Activated naive CD4-positive, alpha-beta T cell treated with anti-CD3 and anti-CD28 coated beads, Interleukin-2, amount 10 ng/mL, durations not matched to agents 7 days and 5 days (primary cell): ENCODE measurements at regions not wholly inside any gene's neighbourhood (a gene's known extent, or its start where the extent isn't known, plus 50 kb on each side); places are given as distances from the start of the nearest gene placed in this dataset.

ENCODE experiments used
- CTCF ChIA-PET: fragments of 350-600 bp; sonication (Branson Sonifier 250); formaldehyde crosslinking; loops from one replicate; lab custom pipeline; 2021; ENCODE audit warnings: antibody characterized with exemption; lab: Charles Lee
- DNase-seq: peaks from one replicate; pipeline ENCODE4 v3.0.0-alpha.2; 2020
- H3K27ac Mint-ChIP-seq: one replicate; pipeline ENCODE4 v1.8.0; 2021; ENCODE audit warnings: mild to moderate bottlenecking, moderate library complexity, mixed read lengths
- H3K27me3 Mint-ChIP-seq: one replicate; pipeline ENCODE4 v1.8.0; 2021; ENCODE audit warnings: mild to moderate bottlenecking, mixed read lengths
- H3K36me3 Mint-ChIP-seq: one replicate; pipeline ENCODE4 v1.8.0; 2021; ENCODE audit warnings: mixed read lengths
- H3K4me1 Mint-ChIP-seq: one replicate; pipeline ENCODE4 v1.8.0; 2021; ENCODE audit warnings: mixed read lengths
- H3K4me3 Mint-ChIP-seq: one replicate; pipeline ENCODE4 v1.8.0; 2021; ENCODE audit warnings: mild to moderate bottlenecking, moderate library complexity, mixed read lengths
- H3K9me3 Mint-ChIP-seq: one replicate; pipeline ENCODE4 v1.8.0; 2021; ENCODE audit warnings: mixed read lengths

DNA sequence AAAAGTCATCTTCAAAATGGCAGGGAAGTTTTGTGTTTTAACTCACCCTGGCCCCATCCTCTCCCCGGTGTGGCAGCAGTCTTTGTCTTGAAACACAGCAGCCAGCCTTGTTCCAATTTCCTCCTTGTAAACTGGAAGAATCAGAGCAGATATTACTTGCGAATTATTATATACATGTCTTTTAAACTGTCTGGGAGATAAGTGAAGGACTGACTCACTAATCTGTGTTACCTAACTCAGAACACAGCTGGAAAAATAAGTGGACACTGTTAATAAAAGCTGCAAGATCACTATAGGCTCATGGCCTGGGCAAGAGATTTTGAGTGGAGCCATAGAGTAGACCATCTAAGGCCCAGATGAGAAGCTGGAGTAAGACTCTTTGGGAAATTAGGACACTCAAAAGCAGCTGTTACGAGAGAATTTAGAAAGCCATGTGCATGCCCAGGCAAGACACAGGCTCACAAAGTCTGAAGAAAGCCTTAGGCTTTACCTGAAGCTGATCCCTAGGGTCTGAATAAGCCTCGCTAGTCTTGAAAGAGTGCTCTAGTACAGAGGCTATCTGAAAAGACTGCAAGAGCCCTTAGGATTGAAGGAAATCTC is 233.0 kb upstream of the RAB4A start:
- no peak for DNase-seq
- Mint-ChIP-seq H3K4me1 (peaks cover 49% of the 10 kb centered on the region), H3K27ac (no peak overlapping the region), H3K27me3 (peaks cover 26% of the 10 kb centered on the region), H3K9me3 (no peaks in the 10 kb centered on the region), H3K36me3 (no peaks in the 10 kb centered on the region), H3K4me3 (no peak overlapping the region)
- CTCF ChIA-PET, result no interaction called here

DNA sequence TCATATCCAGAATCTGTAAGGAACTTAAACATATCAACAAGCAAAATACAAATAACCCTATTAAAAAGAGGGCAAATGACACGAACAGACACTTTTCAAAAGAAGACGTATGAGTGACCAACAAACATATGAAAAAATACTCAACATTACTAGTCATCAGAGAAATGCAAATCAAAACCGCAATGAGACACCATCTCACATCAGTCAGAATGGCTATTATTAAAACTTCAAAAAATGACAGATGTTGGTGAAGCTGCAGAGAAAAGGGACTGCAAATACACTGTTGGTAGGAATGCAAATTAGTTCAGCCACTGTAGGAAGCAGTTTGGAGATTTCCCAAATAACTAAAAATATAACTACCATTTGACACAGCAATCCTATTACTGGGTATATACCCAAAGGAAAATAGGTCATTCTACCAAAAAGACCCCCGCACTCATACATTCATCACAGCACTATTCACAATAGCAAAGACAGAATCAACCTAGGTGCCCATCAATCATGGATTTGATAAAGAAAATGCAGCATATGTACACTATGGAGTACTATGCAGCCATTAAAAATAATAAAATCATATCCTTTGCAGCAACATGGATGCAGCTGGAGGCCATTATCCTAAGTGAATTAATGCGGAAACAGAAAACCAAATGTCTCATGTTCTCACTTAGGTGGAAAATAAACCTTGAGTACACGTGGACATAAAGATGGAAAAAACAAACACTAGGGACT is 230.1 kb upstream of the RAB4A start:
- Mint-ChIP-seq H3K27ac (no peak overlapping the region), H3K36me3 (no peaks in the 10 kb centered on the region), H3K27me3 (peaks cover 31% of the 10 kb centered on the region), H3K9me3 (no peaks in the 10 kb centered on the region), H3K4me3 (no peak overlapping the region), H3K4me1 (peaks cover 25% of the 10 kb centered on the region)
- CTCF ChIA-PET, result no interaction called here
- DNase-seq, result no peak

DNA sequence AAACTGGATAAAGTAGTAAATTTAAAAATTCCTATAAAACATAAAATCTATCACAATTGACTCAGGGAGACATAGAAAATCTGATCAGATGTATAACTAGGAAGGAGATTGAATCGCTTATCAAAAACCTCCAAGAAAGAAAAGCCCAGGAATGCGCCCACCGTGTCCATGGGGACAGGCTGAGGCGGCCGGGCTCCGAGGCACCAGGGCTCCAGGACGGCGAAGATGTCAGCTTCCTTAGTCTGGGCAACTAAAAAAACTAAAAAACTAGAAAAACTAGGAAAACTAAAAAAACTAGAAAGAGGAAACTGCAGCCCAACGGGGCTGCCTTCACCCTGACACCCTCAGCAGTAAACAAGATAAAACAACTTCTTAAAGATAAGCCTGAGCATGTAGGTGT is 229.0 kb upstream of the RAB4A start:
- no peak for DNase-seq
- no peak overlapping the region for H3K27ac Mint-ChIP-seq
- H3K36me3 Mint-ChIP-seq, result no peaks in the 10 kb centered on the region
- no peak overlapping the region for H3K4me3 Mint-ChIP-seq
- peaks cover 13% of the 10 kb centered on the region for H3K4me1 Mint-ChIP-seq
- CTCF ChIA-PET, result no interaction called here
- no peaks in the 10 kb centered on the region for H3K9me3 Mint-ChIP-seq
- peaks cover 39% of the 10 kb centered on the region for H3K27me3 Mint-ChIP-seq

DNA sequence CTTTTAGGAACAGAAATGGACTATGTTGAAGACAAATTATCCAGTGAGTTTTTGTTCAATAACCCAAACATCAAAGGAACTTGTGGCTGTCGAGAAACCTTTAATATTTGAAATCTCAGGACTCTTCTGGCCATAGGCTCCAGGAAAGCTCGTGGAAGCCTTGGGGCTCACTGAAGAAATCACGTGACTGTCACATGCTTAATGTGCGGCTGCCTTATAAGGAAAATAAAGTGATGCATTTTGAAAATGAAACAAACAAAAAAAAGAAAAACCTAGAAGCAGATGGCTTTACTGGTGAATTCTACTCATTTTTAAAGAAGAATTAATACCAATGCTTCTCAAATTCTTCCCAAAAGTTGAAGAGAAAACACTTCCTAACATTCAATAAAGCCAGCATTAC is 228.4 kb upstream of the RAB4A start:
- Mint-ChIP-seq H3K27me3 (peaks cover 39% of the 10 kb centered on the region), H3K9me3 (no peaks in the 10 kb centered on the region), H3K27ac (no peak overlapping the region), H3K36me3 (no peaks in the 10 kb centered on the region), H3K4me3 (no peak overlapping the region), H3K4me1 (peaks cover 9% of the 10 kb centered on the region)
- no peak for DNase-seq
- CTCF ChIA-PET, result no interaction called here

DNA sequence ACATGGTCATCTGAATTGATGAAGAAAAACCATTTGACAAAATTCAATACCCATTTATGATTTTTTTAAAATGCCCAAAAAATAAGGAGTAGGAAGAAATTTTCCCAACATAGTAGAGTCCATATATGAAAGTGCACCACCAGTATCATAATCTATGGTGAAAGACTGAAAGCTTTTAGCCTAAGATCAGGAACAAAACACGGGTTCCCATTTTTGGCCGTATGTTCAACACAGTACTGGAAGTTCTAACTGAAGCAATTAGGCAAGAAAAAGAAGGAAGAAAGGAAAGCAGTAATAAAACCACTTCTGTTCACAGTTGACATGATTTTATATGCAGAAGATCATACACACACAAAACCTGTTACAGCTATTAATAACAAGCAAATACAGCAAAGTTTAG is 227.8 kb upstream of the RAB4A start:
- no peak for DNase-seq
- Mint-ChIP-seq H3K36me3 (no peaks in the 10 kb centered on the region), H3K9me3 (no peaks in the 10 kb centered on the region), H3K4me1 (peaks cover 9% of the 10 kb centered on the region), H3K4me3 (no peak overlapping the region), H3K27me3 (peaks cover 42% of the 10 kb centered on the region), H3K27ac (no peak overlapping the region)
- CTCF ChIA-PET, result no interaction called here

DNA sequence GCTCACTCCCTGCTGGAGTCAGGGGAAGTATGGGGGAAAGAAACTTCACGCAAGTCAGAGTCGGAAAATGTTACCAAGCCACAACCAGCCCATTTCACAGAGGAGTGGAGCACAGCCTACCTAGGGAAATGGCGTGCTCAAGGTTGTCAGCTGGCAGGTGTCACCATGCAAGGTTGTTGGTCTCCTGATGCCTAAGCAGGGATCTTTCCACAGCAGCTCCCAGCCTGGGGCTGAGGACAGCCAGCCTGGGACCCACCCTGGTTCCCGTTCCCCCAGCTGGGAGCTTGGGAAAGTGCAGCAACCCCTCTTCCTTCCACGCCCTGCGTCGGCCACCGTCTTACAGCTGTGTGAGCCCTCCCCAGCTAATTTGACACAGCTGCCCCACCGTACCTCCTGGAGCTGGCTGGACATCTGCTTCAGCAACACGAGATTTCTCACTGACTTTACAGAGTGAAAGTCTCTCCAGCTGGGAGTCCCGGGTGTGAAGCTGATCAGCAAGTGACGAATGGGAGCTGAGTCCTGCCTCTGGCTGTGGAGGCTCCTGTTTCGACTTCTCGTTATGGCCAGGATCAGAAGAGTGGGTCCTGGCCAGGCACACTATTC is 224.6 kb upstream of the RAB4A start:
- no peak overlapping the region for H3K27ac Mint-ChIP-seq
- CTCF ChIA-PET, result no interaction called here
- no peak for DNase-seq
- H3K4me3 Mint-ChIP-seq, result no peak overlapping the region
- peaks cover 40% of the 10 kb centered on the region for H3K27me3 Mint-ChIP-seq
- H3K36me3 Mint-ChIP-seq, result peaks cover 5% of the 10 kb centered on the region
- peaks cover 21% of the 10 kb centered on the region for H3K4me1 Mint-ChIP-seq
- peaks cover 7% of the 10 kb centered on the region for H3K9me3 Mint-ChIP-seq

GRCh38 chr1:229047161-229047839 is 223.6 kb upstream of the RAB4A start:
- Mint-ChIP-seq H3K27ac (no peak overlapping the region), H3K36me3 (peaks cover 9% of the 10 kb centered on the region), H3K4me1 (peaks cover 27% of the 10 kb centered on the region), H3K9me3 (peaks cover 15% of the 10 kb centered on the region), H3K4me3 (no peak overlapping the region), H3K27me3 (peaks cover 36% of the 10 kb centered on the region)
- DNase-seq, result no peak
- CTCF ChIA-PET, result no interaction called here

DNA sequence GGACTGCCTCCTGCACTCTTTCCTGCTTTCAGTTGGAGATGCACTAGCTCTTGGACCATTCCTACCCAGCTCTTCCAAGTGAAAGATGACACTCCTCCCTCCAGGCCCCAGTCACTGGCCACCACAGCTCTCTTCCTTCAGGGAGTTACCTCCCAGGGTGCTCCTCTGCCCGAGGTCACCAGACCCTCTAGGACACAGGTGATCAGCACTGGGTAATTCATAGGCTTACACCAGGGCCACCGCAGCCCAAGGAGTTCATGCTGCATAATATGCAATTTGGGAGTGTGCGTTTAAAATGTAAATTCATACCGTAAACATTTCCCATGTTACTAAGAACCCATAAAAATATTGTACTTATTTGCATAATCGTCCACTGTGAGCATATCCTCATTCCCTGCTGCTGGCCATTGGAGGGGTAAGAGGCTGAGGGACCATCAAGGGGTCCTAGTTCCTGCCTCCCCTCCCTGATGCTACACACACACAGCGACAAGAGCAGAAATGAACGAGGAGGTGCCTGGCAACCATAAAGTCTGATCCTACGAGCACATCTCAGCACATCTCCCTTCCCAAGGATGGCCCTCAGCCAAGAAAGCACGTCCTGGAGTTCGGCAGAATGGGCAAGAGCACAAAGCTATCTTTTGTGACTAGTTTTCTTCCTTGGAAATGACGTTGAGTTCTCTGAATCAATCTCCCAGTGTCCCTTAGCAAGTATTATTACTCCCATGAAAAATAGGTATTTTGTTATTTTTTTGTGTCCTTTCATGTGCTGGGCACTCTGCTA is 222.9 kb upstream of the RAB4A start:
- H3K4me3 Mint-ChIP-seq, result no peak overlapping the region
- DNase-seq, result no peak
- CTCF ChIA-PET, result no interaction called here
- peaks cover 9% of the 10 kb centered on the region for H3K36me3 Mint-ChIP-seq
- H3K27ac Mint-ChIP-seq, result no peak overlapping the region
- peaks cover 15% of the 10 kb centered on the region for H3K9me3 Mint-ChIP-seq
- H3K27me3 Mint-ChIP-seq, result peaks cover 38% of the 10 kb centered on the region
- H3K4me1 Mint-ChIP-seq, result peaks cover 27% of the 10 kb centered on the region

DNA sequence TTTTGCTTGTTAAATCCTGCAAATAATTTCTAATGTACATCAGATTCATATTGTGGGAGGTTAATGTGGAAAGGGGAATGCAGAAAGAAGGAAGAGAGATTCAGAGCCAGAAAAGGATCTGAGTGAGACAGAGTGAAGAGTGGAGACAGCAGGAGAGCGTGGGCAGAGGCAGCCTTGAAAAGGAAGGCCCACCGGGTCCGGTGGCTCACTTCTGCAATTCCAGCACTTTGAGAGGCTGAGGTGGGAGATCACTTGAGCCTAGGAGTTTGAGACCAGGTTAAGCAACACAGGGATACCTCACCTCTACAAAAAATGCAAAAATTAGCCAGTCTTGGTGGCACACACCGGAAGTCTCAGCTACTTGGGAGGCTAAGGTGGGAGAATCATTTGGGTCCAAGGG is 222.0 kb upstream of the RAB4A start:
- Mint-ChIP-seq H3K27ac (no peak overlapping the region), H3K9me3 (peaks cover 15% of the 10 kb centered on the region), H3K27me3 (peaks cover 43% of the 10 kb centered on the region)

DNA sequence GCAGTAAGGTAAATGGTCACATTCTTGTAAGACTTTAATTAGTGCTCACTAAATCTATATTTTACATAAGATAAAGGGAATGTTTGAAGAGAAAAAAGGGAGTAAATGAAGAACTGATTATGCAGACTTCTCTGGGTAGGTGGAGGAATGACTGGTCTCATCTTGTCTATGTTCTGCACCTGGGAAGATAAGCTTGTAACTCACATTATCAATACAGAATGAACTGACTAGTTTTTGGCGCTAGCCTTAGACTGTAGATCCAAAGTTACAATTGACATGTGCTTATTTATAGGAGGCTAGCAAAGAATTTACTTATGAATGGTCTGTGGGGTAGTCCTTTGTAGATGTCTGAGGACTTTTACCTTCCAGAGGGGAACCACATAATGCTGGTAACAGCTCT is 214.9 kb upstream of the RAB4A start:
- no peak for DNase-seq
- peaks cover 10% of the 10 kb centered on the region for H3K36me3 Mint-ChIP-seq
- CTCF ChIA-PET, result no interaction called here
- no peak overlapping the region for H3K4me3 Mint-ChIP-seq
- no peak overlapping the region for H3K27ac Mint-ChIP-seq
- H3K27me3 Mint-ChIP-seq, result peaks cover 27% of the 10 kb centered on the region
- peaks cover 10% of the 10 kb centered on the region for H3K9me3 Mint-ChIP-seq
- peaks cover 46% of the 10 kb centered on the region for H3K4me1 Mint-ChIP-seq

More for the DNA sequence above, 222.0 kb upstream of the RAB4A start:
- peaks cover 24% of the 10 kb centered on the region for H3K4me1 Mint-ChIP-seq
- H3K36me3 Mint-ChIP-seq, result peaks cover 9% of the 10 kb centered on the region
- H3K4me3 Mint-ChIP-seq, result no peak overlapping the region
- no peak for DNase-seq
- CTCF ChIA-PET, result interaction anchor here (0.6 to 0.7 kb wide), 2 partner anchors 20 to 187 kb away, joined by 3 to 4 read pairs; no protein-coding TSS in a partner anchor

DNA sequence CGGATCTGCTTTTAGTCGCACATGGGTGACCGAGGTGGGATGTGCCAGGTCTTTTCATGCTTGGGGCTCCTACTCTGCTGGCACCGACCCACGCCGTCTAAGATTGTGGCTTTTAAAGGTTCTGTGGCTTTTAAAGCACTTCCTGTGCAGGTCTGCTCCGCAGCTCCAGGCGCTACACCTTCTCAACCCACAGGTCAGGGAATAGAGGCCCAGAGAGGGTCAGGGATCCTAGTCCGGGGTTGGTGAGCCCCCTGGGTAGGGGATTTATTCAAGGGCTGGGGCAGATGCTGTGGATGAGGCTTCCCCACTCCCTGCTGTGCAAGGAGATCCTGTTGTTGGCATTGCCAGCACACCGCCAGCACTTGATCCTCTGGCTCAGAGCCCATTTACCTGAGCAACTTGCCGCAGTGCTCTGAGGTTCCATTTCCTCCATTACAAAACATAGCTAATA is 212.8 kb upstream of the RAB4A start:
- Mint-ChIP-seq H3K27me3 (peaks cover 36% of the 10 kb centered on the region), H3K9me3 (no peaks in the 10 kb centered on the region), H3K4me1 (peaks cover 43% of the 10 kb centered on the region), H3K36me3 (peaks cover 3% of the 10 kb centered on the region), H3K27ac (peak overlapping the region; percentile 68), H3K4me3 (no peak overlapping the region)
- CTCF ChIA-PET, result no interaction called here
- DNase-seq, result peak; percentile 54

DNA sequence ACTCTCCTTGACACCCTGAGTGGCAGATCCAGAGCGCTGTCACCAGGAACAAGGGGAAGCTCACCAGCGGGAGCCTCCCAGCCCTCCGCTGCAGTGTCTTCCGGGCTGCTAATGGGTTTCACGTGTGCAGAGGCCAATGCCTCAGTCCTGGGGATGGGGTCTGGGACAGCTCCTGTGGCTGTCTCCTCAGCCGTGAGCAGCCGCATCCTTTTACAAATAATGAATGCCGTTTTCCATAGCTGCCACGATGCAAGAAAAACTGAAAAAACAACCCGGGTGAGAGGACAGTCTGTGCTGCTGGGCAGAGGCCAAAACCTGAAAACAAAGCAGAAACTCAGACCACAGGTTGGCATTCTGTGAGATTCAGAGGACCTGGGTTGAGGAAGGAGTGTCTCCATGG is 212.2 kb upstream of the RAB4A start:
- no peak overlapping the region for H3K27ac Mint-ChIP-seq
- CTCF ChIA-PET, result no interaction called here
- H3K9me3 Mint-ChIP-seq, result no peaks in the 10 kb centered on the region
- H3K4me1 Mint-ChIP-seq, result peaks cover 43% of the 10 kb centered on the region
- no peak overlapping the region for H3K4me3 Mint-ChIP-seq
- peaks cover 33% of the 10 kb centered on the region for H3K27me3 Mint-ChIP-seq
- peaks cover 3% of the 10 kb centered on the region for H3K36me3 Mint-ChIP-seq
- no peak for DNase-seq

DNA sequence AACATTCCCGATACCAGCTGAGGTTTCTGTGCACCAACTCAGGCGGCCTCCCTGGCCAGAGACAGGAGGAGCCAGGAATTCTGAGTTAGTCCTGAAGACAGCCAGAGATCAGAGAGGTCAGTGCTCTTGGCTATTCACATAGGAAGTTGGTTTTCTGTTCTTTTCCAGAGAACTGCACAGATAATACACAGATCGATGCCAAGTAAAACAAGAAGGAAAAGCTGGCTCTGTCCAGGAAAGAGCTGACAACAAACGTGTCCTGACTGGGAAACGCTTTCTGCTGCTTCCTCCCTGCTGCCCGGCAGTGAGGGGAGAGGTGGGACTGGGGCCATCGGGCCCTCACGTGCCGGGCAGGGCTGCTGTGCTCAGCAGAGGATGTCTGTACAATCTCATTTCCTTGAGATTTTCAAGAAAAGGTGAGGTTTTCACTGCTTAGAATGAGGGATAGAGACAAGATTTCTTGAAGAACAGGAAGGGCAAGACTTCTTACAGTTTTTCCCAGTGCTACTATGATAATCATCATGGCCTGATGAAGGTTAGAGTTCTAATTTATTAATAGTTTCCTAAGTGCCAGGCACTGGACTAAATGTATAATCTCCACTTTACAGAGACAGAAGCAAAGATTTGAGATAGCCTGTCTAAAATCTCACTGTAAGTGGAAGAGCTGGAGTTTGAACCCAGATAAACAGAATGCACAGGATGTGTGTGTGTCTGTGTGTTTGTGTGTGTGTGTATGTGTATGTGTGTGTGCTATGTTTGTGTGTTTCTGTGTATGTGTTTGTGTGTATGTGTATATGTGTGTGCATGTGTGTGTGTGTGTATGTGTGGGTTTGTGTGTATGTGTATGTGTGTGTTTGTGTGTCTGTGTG is 211.0 kb upstream of the RAB4A start:
- no peak overlapping the region for H3K4me3 Mint-ChIP-seq
- peaks cover 29% of the 10 kb centered on the region for H3K27me3 Mint-ChIP-seq
- peaks cover 3% of the 10 kb centered on the region for H3K36me3 Mint-ChIP-seq
- H3K27ac Mint-ChIP-seq, result peak overlapping the region; percentile 1
- peaks cover 39% of the 10 kb centered on the region for H3K4me1 Mint-ChIP-seq
- DNase-seq, result no peak
- CTCF ChIA-PET, result no interaction called here
- H3K9me3 Mint-ChIP-seq, result no peaks in the 10 kb centered on the region
